ENCODE measurements at regions not wholly inside any gene's neighbourhood (a gene's known extent, or its start where the extent isn't known, plus 50 kb on each side); places are given as distances from the start of the nearest gene placed in this dataset.

DNA sequence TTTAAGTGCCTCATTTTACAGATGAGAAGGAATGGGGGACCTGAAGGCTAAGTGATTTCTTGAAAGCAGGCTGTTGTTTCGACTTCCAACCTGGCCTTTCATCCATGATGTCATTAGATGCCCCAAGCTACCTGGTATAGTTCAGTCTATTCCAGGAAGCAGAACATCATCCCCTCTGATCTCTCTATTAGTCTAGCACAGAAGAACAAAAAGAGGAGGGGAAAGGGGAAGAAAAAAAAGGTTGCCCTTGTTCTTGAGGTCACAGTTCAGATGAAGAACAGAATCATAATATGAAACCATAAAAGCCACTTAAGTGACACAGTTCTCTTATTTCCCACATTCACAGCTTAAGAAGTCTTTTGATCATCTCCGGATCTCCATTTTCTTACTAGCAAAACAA is 386.2 kb upstream of the HNRNPA3 start:
- no peak overlapping the region for H3K4me3 ChIP-seq
- H3K4me1 ChIP-seq (replicated peaks), result no peaks in the 10 kb centered on the region
- H3K9me3 ChIP-seq (replicated peaks), result no peaks in the 10 kb centered on the region
- H3K27me3 ChIP-seq (replicated peaks), result peaks cover 21% of the 10 kb centered on the region
- DNase-seq (ENCODE audit: low read depth in 1 of 2, low spot score in 2 of 2), result no peak
- H3K36me3 ChIP-seq, result no peaks in the 10 kb centered on the region
- H3K27ac ChIP-seq, result no peak overlapping the region

DNA sequence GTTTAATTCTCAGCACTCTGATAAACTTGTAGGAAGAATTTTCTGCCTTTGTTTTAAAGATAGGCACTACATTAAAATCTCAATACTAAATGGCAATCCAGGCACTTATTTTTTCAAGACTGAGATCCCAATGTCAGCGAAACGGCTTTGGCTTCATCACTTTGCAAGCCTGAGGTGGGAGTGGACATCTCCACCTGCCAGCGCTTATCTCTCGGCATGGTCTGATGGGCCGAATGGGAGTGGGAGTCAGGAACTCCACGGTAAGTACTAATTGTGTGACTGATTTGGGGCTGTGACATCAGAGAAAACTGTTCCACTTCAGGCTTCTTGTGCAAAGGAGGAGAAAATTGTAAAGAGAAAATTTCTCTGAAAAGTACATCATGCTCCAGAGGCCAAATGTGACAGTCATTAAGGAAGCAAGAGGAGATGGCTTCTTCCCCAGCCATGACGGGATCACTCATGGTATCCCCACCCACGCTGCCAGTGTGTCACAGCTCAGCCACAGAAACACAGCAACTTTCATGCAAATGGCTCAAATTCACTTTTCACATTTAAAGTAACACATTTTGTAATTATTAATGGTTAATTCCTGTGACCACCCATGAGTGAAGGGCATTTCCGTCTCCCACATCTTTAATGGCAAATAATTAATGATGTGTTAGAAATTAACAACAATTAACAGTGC is 385.5 kb upstream of the HNRNPA3 start:
- DNase-seq (ENCODE audit: low read depth in 1 of 2, low spot score in 2 of 2), result no peak
- Histone ChIP-seq H3K4me3 (no peak overlapping the region), H3K27ac (no peak overlapping the region), H3K36me3 (no peaks in the 10 kb centered on the region), H3K9me3 (replicated peaks) (no peaks in the 10 kb centered on the region), H3K27me3 (replicated peaks) (peaks cover 21% of the 10 kb centered on the region), H3K4me1 (replicated peaks) (no peaks in the 10 kb centered on the region)

DNA sequence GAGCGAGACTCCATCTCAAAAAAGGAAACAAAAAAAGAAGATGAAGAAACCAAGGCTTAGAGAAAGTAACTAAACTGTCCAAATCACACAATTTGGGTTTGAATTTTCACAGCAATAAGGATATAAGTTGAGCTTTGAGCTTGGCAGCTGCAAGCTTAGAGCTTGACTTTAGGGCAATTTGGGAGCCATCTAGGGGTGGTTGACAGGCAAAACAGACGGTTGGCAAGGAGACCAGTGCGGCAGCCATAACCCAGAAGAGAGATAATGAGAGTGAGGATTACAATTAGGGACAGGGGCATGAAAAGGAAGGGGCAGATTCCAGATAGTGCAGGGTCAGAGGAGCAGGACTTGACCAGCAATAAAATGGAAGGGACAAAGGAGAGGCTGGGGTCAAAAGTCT is 382.2 kb upstream of the HNRNPA3 start:
- no peaks in the 10 kb centered on the region for H3K36me3 ChIP-seq
- H3K27me3 ChIP-seq (replicated peaks), result peaks cover 8% of the 10 kb centered on the region; the same call in 1 of the 2 replicates
- no peak for DNase-seq (ENCODE audit: low read depth in 1 of 2, low spot score in 2 of 2)
- H3K9me3 ChIP-seq (replicated peaks), result no peaks in the 10 kb centered on the region
- H3K4me3 ChIP-seq, result no peak overlapping the region
- no peaks in the 10 kb centered on the region for H3K4me1 ChIP-seq (replicated peaks)
- no peak overlapping the region for H3K27ac ChIP-seq

DNA sequence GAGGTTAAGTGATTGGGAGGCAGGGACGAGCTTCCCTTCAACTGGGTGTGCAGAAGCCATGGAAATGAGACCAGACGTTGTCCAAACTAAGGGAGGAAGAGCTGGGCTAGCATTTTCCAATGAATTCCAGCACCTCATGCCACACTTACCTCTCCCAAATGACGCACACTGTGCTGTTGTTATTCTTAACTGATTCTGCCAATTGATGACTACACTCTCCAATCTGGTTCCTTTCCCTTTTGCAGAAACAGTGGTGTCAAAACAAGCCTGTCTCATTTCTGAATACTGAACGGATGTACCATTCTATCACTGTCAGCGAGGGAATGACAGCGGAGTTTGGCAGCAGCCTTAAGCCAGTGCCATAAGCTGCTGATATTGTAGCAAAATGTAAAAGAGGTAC is 380.5 kb upstream of the HNRNPA3 start:
- no peaks in the 10 kb centered on the region for H3K9me3 ChIP-seq (replicated peaks)
- H3K4me1 ChIP-seq (replicated peaks), result no peaks in the 10 kb centered on the region
- H3K27ac ChIP-seq, result no peak overlapping the region
- no peak for DNase-seq (ENCODE audit: low read depth in 1 of 2, low spot score in 2 of 2)
- H3K4me3 ChIP-seq, result no peak overlapping the region
- no peaks in the 10 kb centered on the region for H3K27me3 ChIP-seq (replicated peaks)
- H3K36me3 ChIP-seq, result no peaks in the 10 kb centered on the region

DNA sequence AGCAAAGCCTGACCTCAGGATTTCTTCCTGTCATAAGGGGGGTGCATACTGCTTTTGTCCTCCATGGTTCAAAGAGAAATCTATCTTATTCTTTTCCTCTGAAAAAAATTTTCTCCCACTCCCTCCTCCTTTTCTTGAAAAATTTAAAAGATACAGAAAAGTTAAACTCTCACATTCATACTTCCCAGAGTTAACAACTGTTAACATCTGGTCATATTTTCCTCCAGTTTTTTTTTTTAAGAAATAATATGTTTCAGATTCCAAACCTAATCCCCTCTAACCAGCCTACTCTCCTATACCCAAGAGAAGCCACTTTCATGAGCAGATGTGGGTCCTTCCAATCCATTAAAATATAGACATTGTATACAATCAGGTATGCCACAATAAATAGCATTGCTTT is 378.9 kb upstream of the HNRNPA3 start:
- DNase-seq (ENCODE audit: low read depth in 1 of 2, low spot score in 2 of 2), result no peak
- no peaks in the 10 kb centered on the region for H3K4me1 ChIP-seq (replicated peaks)
- H3K27ac ChIP-seq, result no peak overlapping the region
- H3K27me3 ChIP-seq (replicated peaks), result no peaks in the 10 kb centered on the region
- H3K4me3 ChIP-seq, result no peak overlapping the region
- no peaks in the 10 kb centered on the region for H3K36me3 ChIP-seq
- no peaks in the 10 kb centered on the region for H3K9me3 ChIP-seq (replicated peaks)

DNA sequence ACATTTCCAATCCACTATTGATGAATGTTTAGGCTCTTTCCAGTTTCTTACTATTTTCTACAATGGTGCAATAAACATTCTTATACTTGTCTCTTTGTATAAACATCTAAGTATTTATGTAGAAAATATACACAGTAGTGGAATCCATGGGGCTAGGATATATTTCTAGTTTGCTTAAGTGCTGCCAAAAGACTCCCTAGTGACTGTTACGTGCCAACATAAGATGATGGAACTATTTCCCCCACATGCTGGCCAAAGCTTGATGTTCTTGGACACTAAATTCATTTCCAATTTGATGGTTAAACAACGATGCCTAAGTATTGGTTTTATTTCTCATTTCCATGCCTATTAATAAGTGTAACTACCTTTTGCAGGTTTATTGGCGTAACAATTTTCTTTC is 378.4 kb upstream of the HNRNPA3 start:
- no peaks in the 10 kb centered on the region for H3K27me3 ChIP-seq (replicated peaks)
- H3K9me3 ChIP-seq (replicated peaks), result no peaks in the 10 kb centered on the region
- no peak overlapping the region for H3K27ac ChIP-seq
- H3K36me3 ChIP-seq, result no peaks in the 10 kb centered on the region
- no peak for DNase-seq (ENCODE audit: low read depth in 1 of 2, low spot score in 2 of 2)
- H3K4me3 ChIP-seq, result no peak overlapping the region
- H3K4me1 ChIP-seq (replicated peaks), result no peaks in the 10 kb centered on the region

DNA sequence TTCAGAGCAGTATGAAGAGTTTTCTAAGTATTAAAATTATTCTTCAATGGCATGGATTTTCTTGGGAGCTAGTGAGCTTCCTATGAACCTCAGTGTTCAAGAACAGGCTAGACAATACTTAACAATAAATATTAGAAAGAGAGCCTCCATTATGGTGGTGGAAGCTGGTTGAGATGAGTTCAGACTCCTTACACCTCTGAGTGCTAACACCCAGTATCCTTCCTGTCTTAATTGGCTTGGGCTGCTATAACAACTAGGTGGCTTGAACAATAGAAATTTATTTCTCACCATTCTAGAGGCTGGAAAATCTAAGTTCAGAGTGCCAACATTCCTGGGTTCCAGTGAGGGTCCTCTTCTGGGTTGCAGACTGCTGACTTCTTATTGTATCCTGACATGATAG is 369.4 kb upstream of the HNRNPA3 start:
- peaks cover 10% of the 10 kb centered on the region; the same call in 1 of the 2 replicates for H3K27me3 ChIP-seq (replicated peaks)
- H3K27ac ChIP-seq, result no peak overlapping the region
- no peaks in the 10 kb centered on the region for H3K36me3 ChIP-seq
- DNase-seq (ENCODE audit: low read depth in 1 of 2, low spot score in 2 of 2), result no peak
- H3K9me3 ChIP-seq (replicated peaks), result no peaks in the 10 kb centered on the region
- H3K4me1 ChIP-seq (replicated peaks), result no peaks in the 10 kb centered on the region
- H3K4me3 ChIP-seq, result no peak overlapping the region

DNA sequence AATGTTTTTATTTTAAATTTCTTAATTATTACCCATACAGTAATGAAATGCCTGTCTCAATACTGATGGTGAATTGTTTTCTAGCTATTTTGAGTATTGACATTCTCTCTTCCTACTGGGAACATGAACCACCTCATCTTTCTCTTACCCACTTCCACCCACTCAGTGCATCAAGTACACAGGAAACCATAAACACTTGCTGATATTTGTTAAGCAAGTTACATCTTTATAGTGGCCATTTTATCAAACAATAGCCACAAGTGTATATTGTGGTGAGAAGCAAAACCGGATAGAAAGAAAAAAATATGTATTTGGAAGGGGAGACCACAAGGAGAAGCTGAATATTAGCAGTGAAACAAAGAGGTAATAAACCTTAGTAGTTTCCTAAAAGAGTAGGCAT is 368.1 kb upstream of the HNRNPA3 start:
- Histone ChIP-seq H3K9me3 (replicated peaks) (no peaks in the 10 kb centered on the region), H3K36me3 (no peaks in the 10 kb centered on the region), H3K4me1 (replicated peaks) (no peaks in the 10 kb centered on the region), H3K27ac (no peak overlapping the region), H3K4me3 (no peak overlapping the region), H3K27me3 (replicated peaks) (peaks cover 11% of the 10 kb centered on the region; the same call in 1 of the 2 replicates)
- no peak for DNase-seq (ENCODE audit: low read depth in 1 of 2, low spot score in 2 of 2)

DNA sequence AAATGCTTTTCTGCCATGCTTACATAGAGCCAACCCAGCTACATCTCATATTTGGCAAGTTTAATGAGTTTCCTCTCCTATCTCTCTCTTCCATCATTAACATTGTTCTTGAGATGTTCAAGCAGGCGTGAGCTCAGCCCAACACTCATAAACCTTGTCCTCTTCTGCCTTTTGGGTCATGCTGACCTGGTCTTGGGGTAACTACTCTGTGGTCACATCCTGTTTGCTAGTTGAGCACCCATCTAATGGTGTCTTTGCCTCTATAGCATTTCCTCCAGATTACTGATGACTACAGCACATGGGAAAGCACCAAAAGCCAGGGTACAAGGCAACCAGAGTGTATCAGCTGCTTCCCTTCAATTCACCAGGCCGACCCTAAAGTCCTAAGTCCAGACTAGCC is 366.9 kb upstream of the HNRNPA3 start:
- Histone ChIP-seq H3K4me1 (replicated peaks) (no peaks in the 10 kb centered on the region), H3K36me3 (no peaks in the 10 kb centered on the region), H3K9me3 (replicated peaks) (no peaks in the 10 kb centered on the region), H3K27ac (no peak overlapping the region), H3K27me3 (replicated peaks) (peaks cover 11% of the 10 kb centered on the region; the same call in 1 of the 2 replicates), H3K4me3 (no peak overlapping the region)
- DNase-seq (ENCODE audit: low read depth in 1 of 2, low spot score in 2 of 2), result no peak

DNA sequence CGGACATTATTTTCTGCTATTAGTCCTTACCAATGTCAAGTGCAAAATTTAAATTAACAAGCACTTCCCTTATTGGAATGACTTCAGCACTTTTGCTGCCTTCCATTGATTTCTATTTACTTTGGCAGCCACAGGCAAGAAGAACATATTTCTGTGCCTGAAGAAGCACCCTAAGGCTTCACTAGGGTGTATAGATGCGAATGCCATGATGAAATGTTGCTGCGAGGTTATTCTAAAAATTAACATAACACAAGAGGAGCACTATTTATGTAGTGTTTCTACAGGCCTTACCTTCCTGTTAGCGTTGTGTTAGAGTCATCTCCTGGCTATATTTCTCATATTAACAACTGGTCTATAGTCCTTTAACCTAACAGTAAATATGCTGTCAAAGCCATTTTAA is 365.0 kb upstream of the HNRNPA3 start:
- Histone ChIP-seq H3K27ac (no peak overlapping the region), H3K4me3 (no peak overlapping the region), H3K36me3 (no peaks in the 10 kb centered on the region), H3K4me1 (replicated peaks) (no peaks in the 10 kb centered on the region), H3K9me3 (replicated peaks) (no peaks in the 10 kb centered on the region), H3K27me3 (replicated peaks) (peaks cover 7% of the 10 kb centered on the region; the same call in 1 of the 2 replicates)
- DNase-seq (ENCODE audit: low read depth in 1 of 2, low spot score in 2 of 2), result no peak

DNA sequence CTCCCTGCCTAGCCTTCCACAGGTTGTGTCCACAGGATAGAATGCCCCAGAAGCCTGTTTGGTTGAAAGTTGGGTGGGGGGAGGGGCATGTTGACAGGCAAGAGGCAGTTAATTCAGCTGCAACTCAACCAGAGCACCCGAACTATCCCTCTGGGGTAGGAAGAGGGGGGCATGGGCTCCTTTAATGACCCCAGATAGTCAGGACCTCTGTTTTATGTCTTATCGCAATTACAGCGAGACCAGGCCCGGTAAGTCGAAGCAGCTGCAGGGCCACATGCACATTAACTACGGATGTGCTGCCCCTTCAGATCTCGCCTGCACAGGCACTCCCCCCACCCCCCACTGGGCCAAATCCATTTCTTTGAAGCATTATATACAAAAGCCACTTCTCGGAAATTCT is 363.8 kb upstream of the HNRNPA3 start:
- Histone ChIP-seq H3K27me3 (replicated peaks) (peaks cover 7% of the 10 kb centered on the region; the same call in 1 of the 2 replicates), H3K36me3 (no peaks in the 10 kb centered on the region), H3K4me1 (replicated peaks) (no peaks in the 10 kb centered on the region), H3K4me3 (no peak overlapping the region), H3K27ac (no peak overlapping the region), H3K9me3 (replicated peaks) (no peaks in the 10 kb centered on the region)
- DNase-seq (ENCODE audit: low read depth in 1 of 2, low spot score in 2 of 2), result no peak

DNA sequence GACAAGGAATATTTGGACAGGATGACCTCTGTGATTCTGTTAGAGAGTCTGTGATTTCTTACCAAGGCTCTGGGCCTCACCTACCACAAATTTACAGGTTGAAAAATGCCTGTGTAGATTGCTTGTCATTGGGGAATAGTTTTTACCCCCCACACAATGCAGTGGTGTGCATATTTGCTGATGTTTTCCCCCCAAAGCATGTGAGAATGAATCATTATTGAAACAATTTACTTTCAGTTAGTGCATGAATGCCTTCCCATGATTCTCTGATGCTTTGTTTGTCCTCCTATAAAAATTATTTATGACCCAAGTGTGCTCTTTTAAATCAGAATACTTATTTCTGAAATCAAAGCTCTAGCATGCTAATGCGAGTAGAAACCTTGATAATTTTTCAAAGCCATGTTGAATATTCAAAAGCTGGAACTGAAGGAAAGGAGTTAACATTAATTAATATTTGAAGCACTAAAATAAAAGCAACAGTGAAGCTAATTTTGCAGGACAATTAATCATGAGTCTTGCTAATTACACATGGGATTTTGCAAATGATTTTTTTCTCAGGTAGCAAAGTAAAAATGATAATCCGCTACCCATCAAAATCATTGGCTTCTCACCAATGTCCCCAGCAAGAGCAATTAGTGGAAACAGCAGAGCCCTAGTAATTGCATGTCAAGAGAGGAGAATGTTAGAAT is 361.2 kb upstream of the HNRNPA3 start:
- no peak overlapping the region for H3K27ac ChIP-seq
- H3K9me3 ChIP-seq (replicated peaks), result no peaks in the 10 kb centered on the region
- no peak for DNase-seq (ENCODE audit: low read depth in 1 of 2, low spot score in 2 of 2)
- no peaks in the 10 kb centered on the region for H3K4me1 ChIP-seq (replicated peaks)
- peaks cover 7% of the 10 kb centered on the region; the same call in 1 of the 2 replicates for H3K27me3 ChIP-seq (replicated peaks)
- no peaks in the 10 kb centered on the region for H3K36me3 ChIP-seq
- H3K4me3 ChIP-seq, result no peak overlapping the region

DNA sequence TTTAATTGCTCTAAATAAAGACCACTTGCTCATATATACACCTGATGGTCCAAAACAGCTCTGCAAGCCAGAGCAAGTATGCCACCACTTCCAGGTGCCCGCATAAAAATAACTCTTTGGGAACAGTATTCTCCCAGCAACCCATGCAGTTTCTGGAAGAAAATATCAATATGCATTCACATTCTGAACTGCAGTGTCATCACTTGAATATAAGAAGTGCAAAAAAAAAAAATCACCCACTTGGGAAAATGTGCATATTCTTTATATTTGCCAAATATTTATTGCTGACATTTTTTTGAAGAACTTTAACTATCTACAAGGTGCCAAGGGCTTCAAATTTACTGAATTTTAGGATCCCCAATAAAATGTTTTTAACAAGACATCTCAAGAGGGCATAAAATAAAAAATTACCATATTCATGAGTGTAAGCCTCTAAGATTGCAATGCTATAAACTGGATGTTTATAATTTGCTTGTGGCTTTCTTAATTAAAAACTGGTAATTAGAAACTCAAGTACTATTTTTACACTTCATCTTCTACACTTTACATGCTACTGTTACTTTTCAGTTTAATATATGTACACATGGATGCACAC is 360.6 kb upstream of the HNRNPA3 start:
- Histone ChIP-seq H3K36me3 (no peaks in the 10 kb centered on the region), H3K27me3 (replicated peaks) (peaks cover 7% of the 10 kb centered on the region; the same call in 1 of the 2 replicates), H3K27ac (no peak overlapping the region), H3K9me3 (replicated peaks) (no peaks in the 10 kb centered on the region), H3K4me3 (no peak overlapping the region), H3K4me1 (replicated peaks) (no peaks in the 10 kb centered on the region)
- DNase-seq (ENCODE audit: low read depth in 1 of 2, low spot score in 2 of 2), result no peak

DNA sequence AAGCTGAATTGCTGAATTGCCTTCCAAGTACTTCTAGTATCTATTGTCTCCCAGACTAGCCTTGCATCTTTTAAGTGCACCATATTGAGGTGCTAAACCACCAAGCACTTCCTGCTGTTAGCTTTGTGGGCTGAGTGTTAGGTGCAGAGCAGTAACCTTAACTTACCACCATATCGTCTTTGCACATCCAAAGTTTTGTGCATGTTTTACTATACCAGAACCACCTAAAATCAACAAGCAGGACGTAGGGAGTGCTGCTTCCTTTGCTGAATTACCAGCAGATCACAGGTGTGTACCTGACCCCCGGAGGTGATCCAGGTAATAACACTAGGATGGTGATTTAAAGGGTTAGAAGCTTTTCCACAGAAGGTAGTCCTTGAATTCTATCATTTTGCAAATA is 359.9 kb upstream of the HNRNPA3 start:
- H3K27me3 ChIP-seq (replicated peaks), result peaks cover 5% of the 10 kb centered on the region; the same call in 1 of the 2 replicates
- no peak for DNase-seq (ENCODE audit: low read depth in 1 of 2, low spot score in 2 of 2)
- H3K36me3 ChIP-seq, result no peaks in the 10 kb centered on the region
- H3K9me3 ChIP-seq (replicated peaks), result no peaks in the 10 kb centered on the region
- no peaks in the 10 kb centered on the region for H3K4me1 ChIP-seq (replicated peaks)
- no peak overlapping the region for H3K27ac ChIP-seq
- H3K4me3 ChIP-seq, result no peak overlapping the region

Data from SJSA1 (cell line).